ENCODE measurements at regions not wholly inside any gene's neighbourhood (a gene's known extent, or its start where the extent isn't known, plus 50 kb on each side); places are given as distances from the start of the nearest gene placed in this dataset.

DNA sequence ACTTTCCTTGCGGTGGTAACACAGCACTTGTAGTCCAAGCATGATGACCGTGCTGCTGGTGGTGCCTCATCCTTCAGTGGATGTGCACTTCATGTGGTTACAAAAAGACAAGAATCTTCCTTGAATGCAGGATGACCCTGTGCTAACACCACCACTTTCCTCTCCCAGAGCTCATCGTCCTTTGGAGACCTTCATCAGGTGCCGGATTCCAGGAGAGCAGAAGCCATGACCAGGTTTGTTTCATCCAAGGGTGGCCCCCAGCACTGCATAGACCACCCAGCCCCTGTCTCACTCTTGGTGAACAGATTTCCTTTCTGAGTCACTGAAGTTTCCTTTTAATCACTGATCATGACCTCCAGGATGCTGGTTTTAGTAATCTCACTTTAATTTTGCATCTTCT, 101.2 kb upstream of the SYNDIG1 start:
- Histone ChIP-seq H3K36me3 (no peaks in the 10 kb centered on the region), H3K4me1 (no peaks in the 10 kb centered on the region), H3K4me3 (no peak overlapping the region), H3K27me3 (no peaks in the 10 kb centered on the region), H3K9me3 (no peaks in the 10 kb centered on the region), H3K27ac (no peak overlapping the region)
- intact Hi-C loops (cut with DNase I; ENCODE audit: low total_unique reads): no loop called here
- DNase-seq: no peak
- TF ChIP-seq, protein P1, sequence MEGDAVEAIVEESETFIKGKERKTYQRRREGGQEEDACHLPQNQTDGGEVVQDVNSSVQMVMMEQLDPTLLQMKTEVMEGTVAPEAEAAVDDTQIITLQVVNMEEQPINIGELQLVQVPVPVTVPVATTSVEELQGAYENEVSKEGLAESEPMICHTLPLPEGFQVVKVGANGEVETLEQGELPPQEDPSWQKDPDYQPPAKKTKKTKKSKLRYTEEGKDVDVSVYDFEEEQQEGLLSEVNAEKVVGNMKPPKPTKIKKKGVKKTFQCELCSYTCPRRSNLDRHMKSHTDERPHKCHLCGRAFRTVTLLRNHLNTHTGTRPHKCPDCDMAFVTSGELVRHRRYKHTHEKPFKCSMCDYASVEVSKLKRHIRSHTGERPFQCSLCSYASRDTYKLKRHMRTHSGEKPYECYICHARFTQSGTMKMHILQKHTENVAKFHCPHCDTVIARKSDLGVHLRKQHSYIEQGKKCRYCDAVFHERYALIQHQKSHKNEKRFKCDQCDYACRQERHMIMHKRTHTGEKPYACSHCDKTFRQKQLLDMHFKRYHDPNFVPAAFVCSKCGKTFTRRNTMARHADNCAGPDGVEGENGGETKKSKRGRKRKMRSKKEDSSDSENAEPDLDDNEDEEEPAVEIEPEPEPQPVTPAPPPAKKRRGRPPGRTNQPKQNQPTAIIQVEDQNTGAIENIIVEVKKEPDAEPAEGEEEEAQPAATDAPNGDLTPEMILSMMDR (IDR thresholded peaks at IDR 0.05): no peak

DNA sequence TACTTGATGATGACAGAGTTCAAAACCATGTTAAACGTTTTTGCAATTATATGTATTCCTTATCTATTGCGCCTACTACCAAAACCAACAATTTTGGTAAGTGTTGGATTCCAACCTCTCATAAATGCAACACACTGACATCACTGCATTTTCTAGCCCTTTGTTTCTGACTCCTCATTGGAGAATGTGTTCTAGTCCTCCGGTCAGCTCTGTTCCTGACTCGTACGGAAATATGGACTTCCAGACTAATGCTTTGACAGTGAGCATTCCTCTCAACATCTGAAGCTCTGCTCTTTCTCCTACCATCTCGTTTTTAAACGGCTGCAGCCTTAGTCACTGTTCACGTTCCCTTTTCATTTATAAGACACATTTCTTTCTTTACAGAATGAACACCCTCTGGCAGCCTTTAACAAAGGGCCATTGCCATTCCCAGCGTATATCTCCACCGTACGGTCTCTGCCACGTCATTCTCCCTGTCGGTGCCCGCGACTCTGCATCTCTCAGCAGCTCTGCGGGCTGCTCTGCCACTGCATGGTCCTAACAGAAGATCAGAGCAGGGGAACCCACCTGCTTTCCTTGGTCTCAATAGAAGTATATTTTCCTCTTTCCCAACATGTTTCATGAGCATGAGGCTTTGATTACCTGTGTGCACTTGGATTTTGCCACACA, 103.0 kb upstream of the SYNDIG1 start:
- H3K9me3 ChIP-seq: peaks cover 0 to 10% (median 9%) of the 10 kb centered on the region in 3 donors

DNA sequence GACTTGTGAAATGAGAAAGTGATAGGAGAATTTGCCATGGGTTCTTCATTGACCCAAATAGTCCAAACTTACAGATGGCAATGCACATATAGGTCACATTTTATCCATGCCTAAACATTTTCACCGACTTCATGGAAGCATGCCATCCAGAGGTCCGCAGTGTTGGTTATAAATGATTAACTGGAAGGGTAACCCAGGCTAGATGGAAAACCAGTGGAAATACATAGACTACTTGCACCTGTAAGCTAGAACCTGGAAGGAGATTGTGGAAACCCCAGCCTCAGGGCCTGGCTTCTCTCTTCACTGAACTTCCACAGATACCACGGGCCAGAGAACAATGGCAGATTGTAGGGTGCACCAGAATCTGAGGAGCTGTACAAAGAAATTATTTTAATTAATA, 103.8 kb upstream of the SYNDIG1 start:
- H3K27me3 ChIP-seq: no peaks in the 10 kb centered on the region
- H3K9me3 ChIP-seq: peaks cover 0 to 10% (median 9%) of the 10 kb centered on the region in 3 donors
- H3K36me3 ChIP-seq: no peaks in the 10 kb centered on the region
- TF ChIP-seq, protein P1 (IDR thresholded peaks at IDR 0.05): no peak
- H3K27ac ChIP-seq: no peak overlapping the region
- no peak overlapping the region for H3K4me3 ChIP-seq
- no peak for DNase-seq
- intact Hi-C loops (cut with DNase I; ENCODE audit: low total_unique reads): no loop called here
- H3K4me1 ChIP-seq: no peaks in the 10 kb centered on the region

More for the DNA sequence above, 103.0 kb upstream of the SYNDIG1 start:
- H3K27me3 ChIP-seq: no peaks in the 10 kb centered on the region
- intact Hi-C loops (cut with DNase I; ENCODE audit: low total_unique reads): no loop called here
- no peaks in the 10 kb centered on the region for H3K36me3 ChIP-seq
- no peak for DNase-seq
- H3K27ac ChIP-seq: no peak overlapping the region
- H3K4me3 ChIP-seq: no peak overlapping the region
- no peaks in the 10 kb centered on the region for H3K4me1 ChIP-seq
- TF ChIP-seq, protein P1 (IDR thresholded peaks at IDR 0.05): no peak

DNA sequence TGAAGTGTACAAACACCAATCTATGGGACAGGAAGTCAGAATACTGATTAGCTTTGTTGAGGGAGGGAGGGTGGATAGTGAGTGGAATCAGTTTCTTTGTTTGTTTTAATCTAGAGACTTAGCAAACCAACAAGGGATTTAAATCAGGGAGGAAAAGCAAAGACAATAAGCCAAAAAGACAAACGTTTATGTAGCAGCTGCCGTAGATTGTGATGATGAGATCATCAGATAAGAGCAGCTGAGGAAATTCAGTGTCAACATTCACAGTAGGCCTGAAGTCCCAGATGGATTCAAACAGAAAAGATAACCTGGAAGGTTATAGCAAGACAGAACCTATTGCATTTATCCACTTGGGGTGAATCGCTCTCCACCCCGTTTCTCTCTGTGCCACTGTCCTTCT, 104.9 kb upstream of the SYNDIG1 start:
- intact Hi-C loops (cut with DNase I; ENCODE audit: low total_unique reads): no loop called here
- Histone ChIP-seq H3K4me1 (no peaks in the 10 kb centered on the region), H3K9me3 (peaks cover 0 to 10% (median 9%) of the 10 kb centered on the region in 3 donors), H3K36me3 (no peaks in the 10 kb centered on the region), H3K27ac (no peak overlapping the region), H3K4me3 (no peak overlapping the region), H3K27me3 (no peaks in the 10 kb centered on the region)
- TF ChIP-seq, protein P1 (IDR thresholded peaks at IDR 0.05): no peak
- no peak for DNase-seq

DNA sequence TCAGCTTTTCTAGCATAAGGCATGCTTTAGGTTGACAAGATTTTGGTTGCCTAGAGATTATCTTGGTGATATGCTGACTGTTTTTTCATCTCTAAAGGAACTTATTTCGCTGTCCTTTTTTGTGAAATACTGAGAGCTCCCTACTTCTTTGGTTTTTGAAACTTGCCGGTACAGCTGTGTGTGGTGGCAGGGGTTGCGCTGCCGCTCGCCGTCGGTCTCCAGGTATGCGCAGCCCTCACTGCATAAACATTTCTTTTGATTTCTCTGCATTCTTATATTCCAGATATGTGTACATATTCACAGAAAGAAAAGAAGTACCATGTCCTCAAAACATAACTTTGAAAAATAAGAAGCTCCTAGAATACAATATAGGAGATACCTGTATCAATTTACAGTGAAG, 106.4 kb upstream of the SYNDIG1 start:
- Histone ChIP-seq H3K36me3 (no peaks in the 10 kb centered on the region), H3K4me1 (no peaks in the 10 kb centered on the region), H3K9me3 (peaks cover 0 to 10% (median 9%) of the 10 kb centered on the region in 3 donors), H3K27me3 (no peaks in the 10 kb centered on the region), H3K27ac (no peak overlapping the region), H3K4me3 (no peak overlapping the region)
- intact Hi-C loops (cut with DNase I; ENCODE audit: low total_unique reads): no loop called here
- DNase-seq: no peak
- TF ChIP-seq, protein P1 (IDR thresholded peaks at IDR 0.05): no peak
